ENCODE measurements at regions not wholly inside any gene's neighbourhood (a gene's known extent, or its start where the extent isn't known, plus 50 kb on each side); places are given as distances from the start of the nearest gene placed in this dataset.

GRCh38 chr4:72987741-72988729, 81.5 kb downstream of the COX18 start:
- in situ Hi-C loops (cut with HindIII; ENCODE audit: low pct_ligation_motif_present, low sequenced_read_pairs) = no loop called here

DNA sequence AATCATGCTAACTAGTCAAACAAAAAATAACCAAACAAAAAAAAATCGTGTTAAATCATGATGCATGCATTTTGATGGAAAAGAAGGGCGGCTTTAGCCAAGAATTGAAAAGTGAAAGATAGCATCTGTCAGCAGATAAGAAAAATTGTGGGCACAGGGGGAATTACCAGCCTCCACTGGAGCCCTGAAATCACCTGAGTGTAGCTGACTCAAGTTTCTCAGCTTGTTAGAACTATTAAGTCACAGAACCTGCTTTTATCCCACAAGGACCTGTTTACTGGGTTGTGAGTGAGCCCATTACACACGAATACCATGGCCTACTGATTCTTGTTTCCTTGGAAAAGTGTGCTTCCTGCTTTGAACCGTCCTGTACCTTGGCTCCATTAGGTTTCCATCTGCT, 85.2 kb downstream of the COX18 start:
- DNase-seq = no peak
- in situ Hi-C loops (cut with HindIII; ENCODE audit: low pct_ligation_motif_present, low sequenced_read_pairs) = no loop called here

More at GRCh38 chr4:72987741-72988729, 81.5 kb downstream of the COX18 start:
- no peak overlapping the region for H3K27ac ChIP-seq
- no peak for DNase-seq
- TF ChIP-seq, protein P1, sequence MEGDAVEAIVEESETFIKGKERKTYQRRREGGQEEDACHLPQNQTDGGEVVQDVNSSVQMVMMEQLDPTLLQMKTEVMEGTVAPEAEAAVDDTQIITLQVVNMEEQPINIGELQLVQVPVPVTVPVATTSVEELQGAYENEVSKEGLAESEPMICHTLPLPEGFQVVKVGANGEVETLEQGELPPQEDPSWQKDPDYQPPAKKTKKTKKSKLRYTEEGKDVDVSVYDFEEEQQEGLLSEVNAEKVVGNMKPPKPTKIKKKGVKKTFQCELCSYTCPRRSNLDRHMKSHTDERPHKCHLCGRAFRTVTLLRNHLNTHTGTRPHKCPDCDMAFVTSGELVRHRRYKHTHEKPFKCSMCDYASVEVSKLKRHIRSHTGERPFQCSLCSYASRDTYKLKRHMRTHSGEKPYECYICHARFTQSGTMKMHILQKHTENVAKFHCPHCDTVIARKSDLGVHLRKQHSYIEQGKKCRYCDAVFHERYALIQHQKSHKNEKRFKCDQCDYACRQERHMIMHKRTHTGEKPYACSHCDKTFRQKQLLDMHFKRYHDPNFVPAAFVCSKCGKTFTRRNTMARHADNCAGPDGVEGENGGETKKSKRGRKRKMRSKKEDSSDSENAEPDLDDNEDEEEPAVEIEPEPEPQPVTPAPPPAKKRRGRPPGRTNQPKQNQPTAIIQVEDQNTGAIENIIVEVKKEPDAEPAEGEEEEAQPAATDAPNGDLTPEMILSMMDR (IDR thresholded peaks at IDR 0.05; ENCODE audit: low read depth, low read length, missing control alignments) = no peak
- H3K4me3 ChIP-seq (ENCODE audit: low read depth, low read length) = no peak overlapping the region
- H3K36me3 ChIP-seq (replicated peaks) = no peaks in the 10 kb centered on the region
- no peaks in the 10 kb centered on the region for H3K27me3 ChIP-seq (replicated peaks)

GRCh38 chr4:72983709-72984108, 85.8 kb downstream of the COX18 start:
- no peaks in the 10 kb centered on the region for H3K36me3 ChIP-seq (replicated peaks)
- no peak for DNase-seq
- H3K4me3 ChIP-seq (ENCODE audit: low read depth, low read length) = no peak overlapping the region
- TF ChIP-seq, protein P1 (IDR thresholded peaks at IDR 0.05; ENCODE audit: low read depth, low read length, missing control alignments) = no peak
- no peaks in the 10 kb centered on the region for H3K27me3 ChIP-seq (replicated peaks)
- in situ Hi-C loops (cut with HindIII; ENCODE audit: low pct_ligation_motif_present, low sequenced_read_pairs) = no loop called here
- no peak overlapping the region for H3K27ac ChIP-seq

More for the DNA sequence above, 85.2 kb downstream of the COX18 start:
- Histone ChIP-seq H3K27ac (no peak overlapping the region), H3K27me3 (replicated peaks) (no peaks in the 10 kb centered on the region), H3K36me3 (replicated peaks) (no peaks in the 10 kb centered on the region), H3K4me3 (ENCODE audit: low read depth, low read length) (no peak overlapping the region)
- TF ChIP-seq, protein P1 (IDR thresholded peaks at IDR 0.05; ENCODE audit: low read depth, low read length, missing control alignments) = no peak

DNA sequence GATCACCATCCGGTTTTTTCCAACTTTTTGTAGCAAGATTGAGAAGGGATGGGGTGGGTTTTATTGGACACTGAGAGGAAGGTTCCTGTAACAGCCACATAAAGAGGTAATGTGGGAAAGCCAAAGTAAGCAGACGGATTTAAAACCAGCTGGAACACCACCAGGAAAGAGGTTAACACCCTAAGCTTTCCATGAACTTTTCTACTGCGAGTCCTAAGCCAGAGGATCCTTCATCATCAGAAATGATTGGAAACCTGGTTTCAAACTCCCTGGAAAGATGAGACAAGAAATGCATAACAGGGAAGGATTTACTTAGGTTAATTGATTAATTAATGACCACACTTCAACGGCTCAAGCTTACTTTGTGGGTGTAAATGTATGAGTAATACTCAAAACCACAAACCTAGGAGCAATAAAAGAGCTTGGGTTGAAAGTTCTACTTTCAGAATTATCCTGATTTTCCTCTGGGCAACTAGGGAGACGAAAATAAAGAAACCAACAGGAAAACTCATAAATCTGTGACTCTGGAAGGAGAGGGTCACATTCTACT, 91.5 kb downstream of the COX18 start:
- H3K27me3 ChIP-seq (replicated peaks) = no peaks in the 10 kb centered on the region
- in situ Hi-C loops (cut with HindIII; ENCODE audit: low pct_ligation_motif_present, low sequenced_read_pairs) = no loop called here
- TF ChIP-seq, protein P1 (IDR thresholded peaks at IDR 0.05; ENCODE audit: low read depth, low read length, missing control alignments) = no peak
- no peak overlapping the region for H3K4me3 ChIP-seq (ENCODE audit: low read depth, low read length)
- H3K36me3 ChIP-seq (replicated peaks) = no peaks in the 10 kb centered on the region
- no peak overlapping the region for H3K27ac ChIP-seq
- DNase-seq = no peak

DNA sequence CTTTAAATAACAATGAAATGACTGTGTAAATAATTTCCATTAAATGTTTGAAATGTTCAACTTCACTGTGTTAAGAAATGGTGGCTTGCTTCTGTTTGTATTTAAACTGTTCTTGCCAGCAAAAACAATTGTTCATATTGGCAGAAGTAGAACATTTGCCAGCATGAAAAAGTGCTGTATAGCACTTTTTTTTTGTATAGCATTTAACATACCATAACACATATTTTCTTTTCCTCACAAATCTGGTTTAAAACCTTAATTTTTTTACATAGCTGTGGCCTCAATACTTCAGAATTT, 94.1 kb downstream of the COX18 start:
- H3K27ac ChIP-seq = peak overlapping the region; percentile 53
- no peaks in the 10 kb centered on the region for H3K27me3 ChIP-seq (replicated peaks)

More for the DNA sequence above, 94.1 kb downstream of the COX18 start:
- Histone ChIP-seq H3K36me3 (replicated peaks) (no peaks in the 10 kb centered on the region), H3K4me3 (ENCODE audit: low read depth, low read length) (no peak overlapping the region)
- DNase-seq = no peak
- TF ChIP-seq, protein P1 (IDR thresholded peaks at IDR 0.05; ENCODE audit: low read depth, low read length, missing control alignments) = no peak
- in situ Hi-C loops (cut with HindIII; ENCODE audit: low pct_ligation_motif_present, low sequenced_read_pairs) = no loop called here
